Tibial nerve (tissue), 4 donors: ENCODE measurements at regions not wholly inside any gene's neighbourhood (a gene's known extent, or its start where the extent isn't known, plus 50 kb on each side); places are given as distances from the start of the nearest gene placed in this dataset.

Experiments
- DNase-seq, 2 donors: peaks; one replicate each; pipeline ENCODE4 v3.0.0-alpha.2; 2019; ENCODE audit warnings: low spot score in 2 of 2
- H3K27ac ChIP-seq, 4 donors: fragments of 200-600 bp; sonication (generic) in 3 of 4; one replicate each; pipeline ENCODE4 v1.5.1; 2017 to 2019; ENCODE audit warnings: mild to moderate bottlenecking in 1 of 4
- H3K27me3 ChIP-seq, 2 donors: fragments of 200-600 bp; sonication (generic) in 1 of 2; one replicate each; pipeline versions ENCODE4 v1.5.1 to v1.6.0; 2017 to 2019
- H3K36me3 ChIP-seq, 3 donors: fragments of 200-600 bp; sonication (generic); one replicate each; pipeline ENCODE4 v1.5.1; 2018 to 2019
- H3K4me1 ChIP-seq, 4 donors: fragments of 200-600 bp; sonication (generic) in 3 of 4; one replicate each; pipeline ENCODE4 v1.5.1; 2017 to 2019
- H3K4me3 ChIP-seq, 4 donors: fragments of 200-600 bp; sonication (generic) in 3 of 4; one replicate each; pipeline ENCODE4 v1.5.1; 2017 to 2019; ENCODE audit warnings: mild to moderate bottlenecking in 1 of 4, moderate library complexity in 1 of 4
- H3K9me3 ChIP-seq, 4 donors: fragments of 200-600 bp; sonication (generic) in 3 of 4; one replicate each; pipeline ENCODE4 v1.5.1; 2017 to 2019
- CTCF ChIP-seq, 5 experiments: fragments of 200-600 bp in 3 of 5; fragments of 450-650 bp in 2 of 5; sonication (generic) in 3 of 5; IDR thresholded peaks; one replicate each; pipeline ENCODE4 v1.5.1; 2016 to 2019; ENCODE audit warnings: antibody characterized with exemption in 5 of 5, mild to moderate bottlenecking in 3 of 5, moderate library complexity in 2 of 5
- EP300 ChIP-seq, 2 donors: sonication (generic); formaldehyde crosslinking; IDR thresholded peaks; one replicate each; pipeline ENCODE4 v1.6.1; 2017; ENCODE audit warnings: antibody characterized with exemption in 2 of 2, mild to moderate bottlenecking in 1 of 2
- POLR2A ChIP-seq, 2 donors: fragments of 450-650 bp; IDR thresholded peaks; one replicate each; pipeline ENCODE4 v1.6.1; 2017; ENCODE audit warnings: antibody characterized with exemption in 2 of 2, mild to moderate bottlenecking in 2 of 2, moderate library complexity in 2 of 2
- WGBS, 2 donors: methylation state at CpG; one replicate each; pipeline ENCODE4 v1.1.5; 2018; 5-methylcytosine and 5-hydroxymethylcytosine counted together

GRCh38 chr7:15012135-15012534 lies 109.6 kb upstream of the DGKB start:
- Histone ChIP-seq H3K36me3 (no peaks in the 10 kb centered on the region), H3K27me3 (no peaks in the 10 kb centered on the region), H3K4me1 (peaks cover 0 to 7% (median 0%) of the 10 kb centered on the region in 4 donors), H3K27ac (no peak overlapping the region), H3K4me3 (no peak overlapping the region), H3K9me3 (no peaks in the 10 kb centered on the region)
- TF ChIP-seq EP300 (IDR thresholded peaks at IDR 0.05) (no peak), POLR2A (IDR thresholded peaks at IDR 0.05) (no peak), CTCF (IDR thresholded peaks at IDR 0.05) (no peak)
- WGBS, 2 donors, result 58 to 60% methylated on average over 4 of the region's 4 CpGs
- no peak for DNase-seq

GRCh38 chr7:15011289-15011688 lies 108.7 kb upstream of the DGKB start:
- no peaks in the 10 kb centered on the region for H3K36me3 ChIP-seq
- no peaks in the 10 kb centered on the region for H3K9me3 ChIP-seq
- no peak overlapping the region for H3K4me3 ChIP-seq
- no peaks in the 10 kb centered on the region for H3K27me3 ChIP-seq
- DNase-seq, result no peak
- no peak overlapping the region for H3K27ac ChIP-seq
- TF ChIP-seq CTCF (IDR thresholded peaks at IDR 0.05) (no peak), EP300 (IDR thresholded peaks at IDR 0.05) (no peak), POLR2A (IDR thresholded peaks at IDR 0.05) (no peak)
- WGBS, 2 donors, result 61 to 68% methylated on average over 3 of the region's 3 CpGs
- peaks cover 0 to 7% (median 0%) of the 10 kb centered on the region in 4 donors for H3K4me1 ChIP-seq

GRCh38 chr7:15007507-15007906 lies 105.0 kb upstream of the DGKB start:
- no peak for DNase-seq
- Histone ChIP-seq H3K4me3 (no peak overlapping the region), H3K27me3 (no peaks in the 10 kb centered on the region), H3K9me3 (no peaks in the 10 kb centered on the region), H3K4me1 (no peaks in the 10 kb centered on the region), H3K36me3 (no peaks in the 10 kb centered on the region), H3K27ac (no peak overlapping the region)
- 81 to 82% methylated on average over 5 of the region's 5 CpGs for WGBS, 2 donors
- TF ChIP-seq CTCF (IDR thresholded peaks at IDR 0.05) (no peak), EP300 (IDR thresholded peaks at IDR 0.05) (no peak), POLR2A (IDR thresholded peaks at IDR 0.05) (no peak)

GRCh38 chr7:15005672-15006071 lies 103.1 kb upstream of the DGKB start:
- Histone ChIP-seq H3K4me3 (no peak overlapping the region), H3K27me3 (no peaks in the 10 kb centered on the region), H3K27ac (no peak overlapping the region), H3K9me3 (no peaks in the 10 kb centered on the region), H3K36me3 (no peaks in the 10 kb centered on the region), H3K4me1 (no peaks in the 10 kb centered on the region)
- TF ChIP-seq POLR2A (IDR thresholded peaks at IDR 0.05), result no peak
- no peak for TF ChIP-seq EP300 (IDR thresholded peaks at IDR 0.05)
- TF ChIP-seq CTCF (IDR thresholded peaks at IDR 0.05), result no peak
- WGBS, 2 donors, result 82 to 85% methylated on average over 5 of the region's 5 CpGs
- DNase-seq, result no peak

GRCh38 chr7:15000157-15000556 lies 97.6 kb upstream of the DGKB start:
- WGBS, 2 donors, result 58 to 59% methylated on average over 1 of the region's 1 CpG
- Histone ChIP-seq H3K27me3 (no peaks in the 10 kb centered on the region), H3K27ac (no peak overlapping the region), H3K4me1 (no peaks in the 10 kb centered on the region), H3K9me3 (no peaks in the 10 kb centered on the region), H3K4me3 (no peak overlapping the region), H3K36me3 (no peaks in the 10 kb centered on the region)
- DNase-seq, result no peak
- TF ChIP-seq CTCF (IDR thresholded peaks at IDR 0.05), result no peak
